SK-N-MC (cell line): ENCODE measurements at regions not wholly inside any gene's neighbourhood (a gene's known extent, or its start where the extent isn't known, plus 50 kb on each side); places are given as distances from the start of the nearest gene placed in this dataset.

Source experiments
- EZH2 ChIP-seq: fragments of 200-600 bp; sonication (generic); IDR thresholded peaks from one replicate; pipeline ENCODE4 v1.6.1; 2017; ENCODE audit warnings: antibody characterized with exemption
- FOXP2 ChIP-seq: optimal IDR thresholded peaks from 2 replicates; pipeline ENCODE3; 2011; ENCODE audit warnings: mild to moderate bottlenecking, moderate library complexity; ENCODE audit not compliant: insufficient read depth; ENCODE audit errors: extremely low read length, control extremely low read depth
- POLR2AphosphoS5 ChIP-seq: IDR thresholded peaks from 2 replicates; pipeline ENCODE4 v1.6.1; 2012; ENCODE audit warnings: mild to moderate bottlenecking, low read depth, low read length, borderline replicate concordance

DNA sequence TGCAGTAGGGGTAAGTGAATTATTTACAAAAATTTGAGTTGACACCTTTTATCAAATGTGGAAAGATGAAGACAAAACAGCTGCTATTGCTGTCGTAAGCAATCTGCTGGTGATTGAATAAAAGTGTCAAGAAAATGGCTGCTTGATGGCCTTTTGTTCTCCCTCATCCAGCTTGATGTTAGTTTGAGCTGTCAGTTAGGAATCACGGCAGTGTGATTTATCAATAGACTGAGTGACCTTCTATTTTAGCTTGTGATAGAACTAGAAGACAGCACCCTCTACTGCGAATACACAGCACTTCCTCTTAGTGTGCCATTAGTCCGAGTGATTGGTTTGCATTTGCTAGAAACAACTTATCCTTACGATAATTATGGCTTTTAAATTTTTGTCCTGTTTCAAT, 76.3 kb downstream of the MZT1 start:
- no peak for TF ChIP-seq POLR2AphosphoS5
- TF ChIP-seq EZH2: no peak
- TF ChIP-seq FOXP2: no peak
